ENCODE measurements at regions not wholly inside any gene's neighbourhood (a gene's known extent, or its start where the extent isn't known, plus 50 kb on each side); places are given as distances from the start of the nearest gene placed in this dataset.

- POLR2A ChIA-PET: no interaction called here
- no TSS peak for BruUV-seq (replicated peaks)
- CTCF ChIA-PET: no interaction called here
- TF ChIP-seq REST (IDR thresholded peaks at IDR 0.05; ENCODE audit: insufficient read depth in 1 of 2, low read depth in 2 of 2, low read length in 1 of 2): no peak
- TF ChIP-seq TCF7L2 (IDR thresholded peaks at IDR 0.05; ENCODE audit: low read depth, low read length): no peak
- no peak for ATAC-seq
- no peak for DNase-seq (ENCODE audit: low read depth, low spot score)
- no peaks in the 10 kb centered on the region for H3K4me1 ChIP-seq (ENCODE audit: control insufficient read depth, insufficient read depth, low read length)
- in situ Hi-C loops (cut with HindIII; ENCODE audit: low pct_unique_long_range_greater_than_20kb, low sequenced_read_pairs): no loop called here
- no peaks in the 10 kb centered on the region for H3K36me3 ChIP-seq (ENCODE audit: control insufficient read depth, insufficient read depth, low read length)
- H3K9me3 ChIP-seq (ENCODE audit: control insufficient read depth, insufficient read depth, low read depth, low read length): no peaks in the 10 kb centered on the region
- no peaks in the 10 kb centered on the region for H3K27me3 ChIP-seq (ENCODE audit: control insufficient read depth, insufficient read depth, low read length)
- H3K4me3 ChIP-seq (ENCODE audit: low read depth in 2 of 2, low read length in 2 of 2): no peak overlapping the region
- no peak overlapping the region for H3K27ac ChIP-seq (ENCODE audit: low read length)
- intact Hi-C loops (cut with micrococcal nuclease; ENCODE audit: unreplicated experiment): no loop called here
These were observed 539.3 kb downstream of the SOX6 start for GRCh38 chr11:15817001-15817400.

- H3K27me3 ChIP-seq (ENCODE audit: control insufficient read depth, insufficient read depth, low read length): no peaks in the 10 kb centered on the region
- ATAC-seq: no peak
- no TSS peak for BruUV-seq (replicated peaks)
- TF ChIP-seq CTCF (IDR thresholded peaks at IDR 0.05) (no peak), REST (IDR thresholded peaks at IDR 0.05; ENCODE audit: insufficient read depth in 1 of 2, low read depth in 2 of 2, low read length in 1 of 2) (no peak), POLR2AphosphoS5 (IDR thresholded peaks at IDR 0.05; ENCODE audit: low read depth, low read length) (no peak), TCF7L2 (IDR thresholded peaks at IDR 0.05; ENCODE audit: low read depth, low read length) (no peak), SIN3A (IDR thresholded peaks at IDR 0.05; ENCODE audit: borderline replicate concordance, insufficient read depth, low read depth, low read length) (no peak)
- in situ Hi-C loops (cut with HindIII; ENCODE audit: low pct_unique_long_range_greater_than_20kb, low sequenced_read_pairs): no loop called here
- H3K4me3 ChIP-seq (ENCODE audit: low read depth in 2 of 2, low read length in 2 of 2): no peak overlapping the region
- ChIA-PET CTCF (no interaction called here), POLR2A (no interaction called here)
- H3K4me1 ChIP-seq (ENCODE audit: control insufficient read depth, insufficient read depth, low read length): no peaks in the 10 kb centered on the region
- no peak overlapping the region for H3K27ac ChIP-seq (ENCODE audit: low read length)
- H3K9me3 ChIP-seq (ENCODE audit: control insufficient read depth, insufficient read depth, low read depth, low read length): no peaks in the 10 kb centered on the region
- DNase-seq (ENCODE audit: low read depth, low spot score): no peak
- no peaks in the 10 kb centered on the region for H3K36me3 ChIP-seq (ENCODE audit: control insufficient read depth, insufficient read depth, low read length)
- intact Hi-C loops (cut with micrococcal nuclease; ENCODE audit: unreplicated experiment): no loop called here
These were observed 538.1 kb downstream of the SOX6 start for GRCh38 chr11:15818132-15818842.

Measured in Panc1 (cell line).